ENCODE measurements at regions not wholly inside any gene's neighbourhood (a gene's known extent, or its start where the extent isn't known, plus 50 kb on each side); places are given as distances from the start of the nearest gene placed in this dataset.
"Not testable (repeated sequence)": the region's sequence is repeated elsewhere in the genome, so short reads cannot be mapped to it uniquely, and the experiment has no call there.

- no peak for DNase-seq (ENCODE audit: low read depth in 2 of 2)
These were observed 1388.1 kb downstream of the AMY1C start for GRCh38 chr1:105137543-105138457.

GRCh38 chr1:105138458-105138893 is 1388.8 kb downstream of the AMY1C start:
- no peak for DNase-seq (ENCODE audit: low read depth in 2 of 2)

GRCh38 chr1:105172788-105173187 is 1423.1 kb downstream of the AMY1C start:
- DNase-seq (ENCODE audit: low read depth in 2 of 2) = no peak

DNA sequence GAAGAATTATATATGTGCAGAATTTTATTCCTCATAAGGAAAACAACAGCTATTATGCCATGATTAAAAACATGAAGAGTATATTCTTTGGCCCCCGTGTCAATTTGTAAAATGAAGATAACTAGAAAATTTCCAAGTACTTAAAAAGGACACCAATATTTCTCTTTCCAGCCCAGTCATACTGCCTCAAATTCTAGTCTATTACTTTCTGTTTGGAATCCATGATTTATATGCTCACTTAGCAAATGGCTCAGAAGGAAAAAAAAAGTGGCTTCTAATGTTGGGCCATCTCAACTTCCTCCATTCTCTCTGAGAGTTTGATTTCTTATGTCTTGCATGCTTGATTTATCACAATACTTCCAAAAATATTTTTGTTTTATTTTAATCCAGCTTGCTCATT is 1431.1 kb downstream of the AMY1C start:
- no peak for DNase-seq (ENCODE audit: low read depth in 2 of 2)

GRCh38 chr1:105204836-105205371 is 1455.2 kb downstream of the AMY1C start:
- no peak for DNase-seq (ENCODE audit: low read depth in 2 of 2)

DNA sequence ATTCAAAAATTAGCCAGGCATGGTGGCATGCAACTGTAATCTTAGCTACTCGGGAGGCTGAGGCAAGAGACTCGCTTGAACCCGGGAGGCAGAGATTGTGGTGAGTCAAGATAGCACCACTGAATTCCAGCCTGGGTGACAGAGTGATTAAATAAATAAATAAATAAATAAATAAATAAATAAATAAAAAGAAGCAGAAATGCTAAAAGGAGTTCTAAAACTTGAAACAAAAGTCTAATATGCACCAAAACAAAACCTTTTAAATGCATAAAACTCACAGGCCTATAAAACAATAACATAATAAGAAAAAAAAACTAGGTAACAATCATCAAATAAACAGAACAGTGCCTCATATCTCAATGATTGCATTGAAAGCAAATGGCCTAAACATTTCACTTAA is 1458.9 kb downstream of the AMY1C start:
- no peak for DNase-seq (ENCODE audit: low read depth in 2 of 2)

GRCh38 chr1:105210747-105211146 is 1461.0 kb downstream of the AMY1C start:
- DNase-seq (ENCODE audit: low read depth in 2 of 2) = no peak

DNA sequence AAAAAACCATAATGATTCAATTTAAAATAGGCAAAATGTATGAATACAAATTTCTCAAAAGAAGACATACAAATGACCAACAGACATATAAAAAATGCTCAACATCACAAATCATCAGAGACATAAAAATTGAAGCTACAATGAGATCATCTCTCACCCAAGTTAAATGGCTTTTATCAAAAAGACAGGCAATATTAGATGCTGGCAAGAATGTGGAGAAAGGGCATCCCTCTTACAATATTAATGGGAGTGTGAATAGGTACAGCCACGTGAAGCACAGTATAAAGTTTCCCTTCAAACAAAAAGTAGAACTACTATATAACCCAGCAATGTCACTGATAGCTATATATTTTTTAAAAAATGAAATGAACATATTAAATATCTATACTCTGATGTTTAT is 1481.7 kb downstream of the AMY1C start:
- DNase-seq (ENCODE audit: low read depth in 2 of 2) = no peak

DNA sequence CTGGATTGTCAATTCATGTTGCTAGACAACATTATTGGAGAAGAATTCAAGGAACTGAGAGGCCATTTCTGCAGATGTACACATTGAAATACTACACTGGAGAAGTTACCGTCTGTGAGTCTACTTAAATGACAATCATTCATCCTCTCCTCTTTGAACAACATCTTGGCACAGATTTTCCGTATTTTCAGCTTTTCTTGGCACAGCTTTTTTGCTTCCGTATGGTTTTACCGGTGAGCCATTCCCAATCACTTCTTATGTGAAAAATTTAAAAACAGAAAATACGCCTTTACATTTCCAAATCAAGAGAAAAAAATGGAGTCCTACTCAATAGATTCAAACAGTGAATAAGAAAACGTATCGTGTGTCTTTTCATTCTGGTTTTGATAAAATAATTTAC is 1493.7 kb downstream of the AMY1C start:
- no peak for DNase-seq (ENCODE audit: low read depth in 2 of 2)

DNA sequence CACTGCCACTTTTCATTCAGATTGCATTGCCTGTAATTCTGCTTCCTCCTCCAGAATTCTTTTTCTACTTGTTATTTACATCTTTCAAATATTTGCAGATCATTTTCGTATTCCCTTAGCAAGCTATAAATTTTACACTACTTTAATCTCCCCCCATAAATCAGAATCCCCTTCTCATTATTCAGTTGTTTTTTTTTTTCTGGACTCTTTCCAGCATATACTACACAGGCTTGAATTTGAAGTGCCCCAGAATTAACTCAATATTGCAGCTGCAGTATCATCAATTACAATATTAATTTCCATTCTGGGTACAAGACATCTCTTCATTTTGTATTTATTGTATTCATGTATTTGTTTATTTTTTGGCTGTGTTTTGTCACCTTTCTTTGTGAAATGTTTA is 1494.3 kb downstream of the AMY1C start:
- no peak for DNase-seq (ENCODE audit: low read depth in 2 of 2)

GRCh38 chr1:105254906-105255305 is 1505.2 kb downstream of the AMY1C start:
- no peak for DNase-seq (ENCODE audit: low read depth in 2 of 2)

DNA sequence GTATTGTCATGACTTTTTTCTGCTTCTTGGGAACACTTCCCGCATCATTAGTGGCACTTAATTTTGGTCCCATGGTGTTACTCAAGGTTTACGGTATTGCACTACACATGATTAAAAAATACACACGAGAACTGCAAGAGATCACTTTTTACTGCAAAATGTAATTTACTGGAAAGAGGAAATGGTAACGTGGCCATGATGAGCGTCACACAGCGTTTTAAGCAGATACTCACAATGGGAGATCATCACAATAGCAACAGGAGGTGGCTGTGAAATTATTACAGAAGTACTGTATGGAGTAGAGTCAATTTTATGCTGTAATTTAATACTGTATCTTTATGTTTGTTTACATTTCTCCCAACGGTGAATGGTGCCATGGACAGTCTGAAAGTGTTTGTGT is 1510.3 kb downstream of the AMY1C start:
- DNase-seq (ENCODE audit: low read depth in 2 of 2) = no peak

GRCh38 chr1:105270966-105271365 is 1521.3 kb downstream of the AMY1C start:
- no peak for DNase-seq (ENCODE audit: low read depth in 2 of 2)

GRCh38 chr1:105272376-105272775 is 1522.7 kb downstream of the AMY1C start:
- DNase-seq (ENCODE audit: low read depth in 2 of 2) = not testable (repeated sequence)

DNA sequence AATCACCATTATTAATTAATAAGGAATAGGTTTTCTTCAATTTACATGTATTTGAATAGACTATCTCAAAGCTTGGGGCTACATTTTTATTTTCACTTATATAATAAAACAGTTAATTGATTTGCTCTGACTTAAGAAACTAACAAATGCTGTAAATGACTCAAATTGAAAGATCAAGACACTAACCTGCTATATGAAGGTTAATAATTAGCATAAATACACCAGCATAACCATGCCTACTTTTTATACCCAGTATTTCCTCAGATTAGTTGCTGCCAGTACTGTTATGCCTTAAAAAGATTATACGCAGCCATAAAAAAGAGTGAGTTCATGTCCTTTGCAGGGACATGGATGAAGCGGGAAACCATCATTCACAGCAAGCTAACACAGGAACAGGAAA is 1545.1 kb downstream of the AMY1C start:
- no peak for DNase-seq (ENCODE audit: low read depth in 2 of 2)

DNA sequence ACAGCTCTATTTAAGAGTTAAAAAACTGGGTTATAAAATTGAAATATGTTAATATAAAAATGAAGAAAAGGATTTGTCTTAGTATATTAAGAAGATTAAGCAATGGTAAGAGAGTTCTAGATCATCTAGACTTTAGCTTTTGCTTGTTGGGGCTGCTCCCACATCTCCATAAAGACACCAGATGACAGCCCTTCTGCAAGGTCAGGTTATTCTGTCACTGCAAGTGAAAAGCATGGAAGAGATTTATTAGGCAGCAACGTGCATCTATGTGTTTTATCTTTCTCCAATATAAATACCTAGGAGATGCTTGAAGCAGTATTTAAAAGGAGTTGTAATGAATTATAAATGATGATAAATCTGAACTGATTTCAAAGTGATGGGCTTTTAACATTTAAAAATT is 1560.4 kb downstream of the AMY1C start:
- no peak for DNase-seq (ENCODE audit: low read depth in 2 of 2)

DNA sequence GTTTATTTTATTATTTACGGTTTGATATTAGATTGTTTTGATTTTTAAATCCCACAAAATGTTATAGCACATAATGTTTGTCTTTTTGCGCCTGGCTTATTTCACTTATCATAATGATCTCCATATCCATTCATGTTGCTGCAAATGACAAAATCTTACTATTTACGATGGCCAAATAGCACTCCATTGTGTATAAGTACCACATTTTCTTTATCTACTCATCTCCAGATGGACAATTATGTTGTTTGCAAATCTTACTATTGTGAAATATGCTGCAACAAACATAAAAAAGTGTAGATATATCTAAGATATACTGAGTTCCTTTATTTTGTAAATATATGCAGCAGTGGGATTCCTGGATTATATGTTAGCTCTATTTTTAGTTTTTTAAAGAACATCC is 1568.3 kb downstream of the AMY1C start:
- DNase-seq (ENCODE audit: low read depth in 2 of 2) = no peak

- no peak for DNase-seq (ENCODE audit: low read depth in 2 of 2)
These were observed 1577.2 kb downstream of the AMY1C start for GRCh38 chr1:105326886-105327285.

GRCh38 chr1:105337420-105337819 is 1587.7 kb downstream of the AMY1C start:
- DNase-seq (ENCODE audit: low read depth in 2 of 2) = no peak

- no peak for DNase-seq (ENCODE audit: low read depth in 2 of 2)
These were observed 1593.6 kb downstream of the AMY1C start for GRCh38 chr1:105343317-105343716.

DNA sequence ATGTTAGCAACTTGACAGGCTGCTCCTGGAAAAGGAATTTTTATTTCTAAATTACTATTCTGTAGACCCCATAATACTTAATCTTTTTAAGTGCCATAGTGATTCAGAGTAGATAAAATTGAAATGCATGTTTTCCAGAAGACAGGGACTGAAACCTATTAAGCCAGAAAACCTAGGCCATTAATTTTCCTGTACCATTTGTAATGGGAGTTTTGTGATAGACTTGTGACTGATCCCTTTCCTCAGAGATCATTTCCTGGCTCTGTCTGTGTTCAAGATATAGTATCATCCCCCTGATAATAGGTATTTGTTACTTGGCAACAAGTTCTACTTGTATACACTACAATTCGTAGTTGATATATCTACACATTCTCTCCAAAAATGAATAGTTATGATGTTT is 1609.8 kb downstream of the AMY1C start:
- DNase-seq (ENCODE audit: low read depth in 2 of 2) = no peak

- DNase-seq (ENCODE audit: low read depth in 2 of 2) = no peak
These were observed 1612.7 kb downstream of the AMY1C start for GRCh38 chr1:105362438-105362837.

GRCh38 chr1:105368446-105368845 is 1618.7 kb downstream of the AMY1C start:
- no peak for DNase-seq (ENCODE audit: low read depth in 2 of 2)

Measured in stimulated activated CD4-positive, alpha-beta T cell treated with anti-CD3 and anti-CD28 coated beads, Interleukin-4, amount 100 ng/mL, for 48 hours (primary cell).